ENCODE measurements at regions not wholly inside any gene's neighbourhood (a gene's known extent, or its start where the extent isn't known, plus 50 kb on each side); places are given as distances from the start of the nearest gene placed in this dataset.

DNA sequence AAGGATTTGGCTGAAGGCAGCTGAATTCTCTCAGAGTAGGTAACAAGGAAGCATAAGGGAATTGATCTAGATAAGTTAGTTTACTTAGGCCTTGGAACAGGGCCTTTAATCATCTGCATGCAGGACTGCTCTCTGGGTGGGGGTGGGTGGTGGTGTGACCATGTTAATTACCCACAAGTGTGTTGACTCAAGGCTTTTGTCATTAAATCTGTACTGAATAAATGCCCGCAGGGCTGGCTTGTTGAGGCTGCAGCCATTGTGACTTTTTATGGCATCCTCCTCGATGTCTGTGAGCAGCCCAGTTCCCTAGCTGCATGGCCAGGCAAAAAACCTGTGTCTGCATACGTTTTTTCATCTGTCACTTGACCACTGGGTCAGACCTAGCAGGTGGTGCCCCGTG, 63.5 kb upstream of the ASCC3 start:
- no peak for DNase-seq (ENCODE audit: low spot score)

DNA sequence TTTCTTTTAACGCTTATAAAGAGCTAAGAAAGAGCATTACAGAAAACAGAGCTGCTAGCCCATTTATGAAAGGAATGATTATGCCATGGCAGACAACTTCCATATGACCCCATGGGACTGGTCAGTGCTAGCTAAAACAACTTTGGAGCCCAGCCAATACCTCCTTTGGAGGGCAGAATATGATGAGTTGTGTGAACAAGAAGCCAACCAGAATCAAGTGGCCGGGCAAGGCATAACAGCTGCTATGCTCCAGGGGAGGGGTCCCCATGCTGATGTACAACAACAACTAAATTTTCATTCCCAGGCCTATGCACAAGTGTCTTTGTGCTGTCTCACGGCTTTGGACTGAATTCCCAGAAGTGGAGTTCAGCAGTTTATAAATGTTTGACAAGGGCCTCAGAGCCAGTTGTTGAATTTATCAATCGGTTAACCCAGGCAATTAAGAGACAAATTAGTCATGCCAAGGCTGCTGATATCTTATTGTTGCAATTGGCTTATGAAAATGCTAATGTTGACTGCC, 65.0 kb upstream of the ASCC3 start:
- DNase-seq (ENCODE audit: low spot score) = no peak

- DNase-seq (ENCODE audit: low spot score) = no peak
These were observed 65.6 kb upstream of the ASCC3 start for GRCh38 chr6:100946711-100947110.

DNA sequence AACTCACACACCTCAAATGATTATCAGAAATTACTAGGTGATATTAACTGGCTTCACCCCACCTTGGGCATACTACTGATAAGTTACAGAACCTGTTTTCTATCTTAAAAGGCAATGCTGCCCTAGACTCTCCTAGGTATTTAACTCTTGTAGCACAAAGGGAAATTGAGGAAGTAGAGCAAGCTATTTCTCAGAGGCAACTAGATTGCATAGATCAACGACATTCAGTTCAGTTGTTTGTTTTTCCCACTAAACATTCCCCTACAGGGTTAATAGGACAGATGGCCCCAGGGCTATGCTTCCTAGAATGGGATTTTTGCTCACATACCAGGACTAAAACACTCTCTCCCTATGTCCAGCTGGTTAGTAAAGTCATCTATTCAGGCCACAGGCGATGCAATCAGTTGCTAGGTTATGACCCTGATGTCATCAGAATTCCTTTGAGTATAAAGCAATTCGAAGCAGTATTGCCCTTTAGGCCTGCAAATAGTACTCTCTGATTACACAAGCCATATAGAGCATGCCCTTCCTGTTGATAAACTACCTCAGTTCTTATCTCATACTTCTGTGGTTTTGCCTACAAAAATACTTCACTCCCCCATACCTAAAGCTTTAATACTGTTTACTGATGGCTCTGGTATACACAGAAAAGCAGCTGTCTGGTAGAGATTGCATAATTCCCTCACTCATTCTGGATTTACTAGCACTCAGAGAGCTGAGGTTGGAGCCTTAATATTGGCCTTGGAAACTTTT, 67.4 kb upstream of the ASCC3 start:
- no peak for DNase-seq (ENCODE audit: low spot score)

GRCh38 chr6:100952006-100952405, 70.9 kb upstream of the ASCC3 start:
- no peak for DNase-seq (ENCODE audit: low spot score)

DNA sequence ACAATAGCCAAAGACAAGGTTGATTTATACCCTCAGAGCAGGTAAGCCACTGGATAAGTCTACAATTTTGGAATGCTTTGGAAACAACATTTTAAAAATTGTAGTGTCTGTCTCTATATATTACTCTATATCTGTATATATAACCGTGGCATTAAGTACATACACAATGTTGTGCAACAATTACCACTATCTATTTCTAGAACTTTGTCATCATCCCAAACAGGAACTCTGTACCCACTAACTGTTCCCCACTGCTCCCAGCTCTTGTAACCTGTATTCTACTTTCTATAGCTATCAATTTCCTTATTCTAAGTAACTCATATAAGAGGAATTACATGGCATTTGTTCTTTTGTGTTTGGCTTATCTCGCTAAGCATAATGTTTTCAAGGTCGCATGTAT, 78.2 kb upstream of the ASCC3 start:
- DNase-seq (ENCODE audit: low spot score) = no peak

GRCh38 chr6:100962466-100962865, 81.3 kb upstream of the ASCC3 start:
- no peak for DNase-seq (ENCODE audit: low spot score)

DNA sequence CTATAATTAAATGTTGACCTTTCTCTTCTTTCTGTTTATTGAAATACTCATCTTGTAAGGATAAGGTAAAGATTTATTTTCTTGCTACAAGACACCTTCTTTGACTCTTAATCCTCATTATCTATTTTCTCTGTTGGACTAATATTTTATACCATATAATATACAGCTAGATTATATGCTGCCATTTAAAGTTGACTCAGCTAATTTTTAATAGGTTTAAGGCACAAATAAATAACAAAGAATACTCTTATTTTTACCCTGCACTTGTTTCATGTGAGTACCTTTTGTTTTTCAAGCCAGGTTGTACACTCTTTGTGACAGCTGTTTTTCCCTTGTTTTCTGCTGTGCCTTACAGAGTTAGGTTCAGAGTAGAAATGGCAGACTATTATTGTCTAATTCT, 83.9 kb upstream of the ASCC3 start:
- DNase-seq (ENCODE audit: low spot score) = no peak

DNA sequence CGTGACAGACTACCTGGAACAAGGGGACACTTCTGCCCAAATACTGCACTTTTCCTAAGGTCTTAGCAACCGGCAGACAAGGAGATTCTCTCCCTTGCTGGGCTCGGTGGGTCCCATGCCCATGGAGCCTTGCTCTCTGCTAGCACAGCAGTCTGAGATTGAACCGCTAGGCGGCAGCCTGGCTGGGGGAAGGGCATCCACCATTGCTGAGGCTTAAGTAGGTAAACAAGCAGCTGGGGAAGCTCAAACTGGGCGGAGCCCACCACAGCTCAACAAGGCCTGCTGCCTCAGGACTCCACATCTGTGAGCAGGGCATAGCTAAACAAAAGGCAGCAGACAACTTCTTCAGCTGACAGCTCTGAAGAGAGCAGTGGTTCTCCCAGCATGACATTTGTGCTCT, 87.8 kb upstream of the ASCC3 start:
- DNase-seq (ENCODE audit: low spot score) = no peak

- no peak for DNase-seq (ENCODE audit: low spot score)
These were observed 98.1 kb upstream of the ASCC3 start for GRCh38 chr6:100979267-100979666.

DNA sequence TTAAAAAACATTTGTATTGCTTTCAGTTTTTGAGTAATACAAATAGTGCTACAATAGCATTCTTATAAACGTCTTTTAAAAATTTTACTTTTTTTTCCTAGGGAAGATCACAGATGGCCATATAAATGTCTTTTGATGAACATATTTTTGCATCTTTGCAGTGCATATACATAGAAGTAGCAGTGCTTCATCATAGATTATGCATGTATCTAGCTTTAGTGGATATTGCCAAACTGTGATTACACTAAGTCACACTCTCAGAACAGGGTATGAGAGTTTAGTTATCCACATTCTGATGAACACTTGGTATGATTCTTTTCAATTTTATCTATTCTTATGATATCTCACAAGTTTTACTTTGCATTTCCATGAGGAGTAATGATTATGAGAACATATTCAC, 99.8 kb upstream of the ASCC3 start:
- DNase-seq (ENCODE audit: low spot score) = no peak

DNA sequence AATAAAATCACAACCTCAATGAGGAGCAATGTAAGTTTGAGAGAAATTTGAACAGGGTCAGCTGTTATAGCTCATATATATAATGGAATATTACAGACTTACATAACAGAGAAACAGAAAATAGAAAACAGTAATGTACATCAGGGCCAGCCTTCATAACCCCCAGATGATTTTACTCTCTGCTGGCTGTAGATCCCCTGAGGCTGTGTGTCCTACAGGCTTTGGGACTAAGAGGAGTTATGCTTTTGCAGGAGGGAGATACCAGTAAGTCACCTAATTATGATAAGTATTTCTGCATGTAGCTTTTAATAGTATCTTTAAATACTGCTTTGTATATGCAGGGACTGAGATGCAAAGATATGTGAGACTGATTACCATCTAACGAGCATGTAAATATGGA, 105.8 kb upstream of the ASCC3 start:
- DNase-seq (ENCODE audit: low spot score) = no peak

DNA sequence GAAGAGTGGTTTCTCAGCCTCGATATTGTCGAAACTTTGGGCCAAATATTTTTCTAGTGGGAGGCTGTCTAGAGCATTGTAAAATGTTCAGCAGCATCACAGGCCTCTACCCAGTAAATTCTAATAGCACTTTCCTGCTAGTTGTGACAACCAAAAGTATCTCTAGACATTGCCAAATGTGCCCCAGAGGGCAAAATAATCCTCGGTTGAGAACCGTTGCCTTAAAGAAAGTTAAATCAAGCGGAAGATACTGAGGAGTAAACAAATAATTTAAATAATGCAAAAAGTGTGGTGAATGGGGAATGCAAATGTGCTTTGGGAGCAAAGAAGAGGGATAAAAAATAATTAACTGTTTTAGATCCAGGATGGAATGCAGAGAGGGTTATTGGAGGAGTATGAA, 106.4 kb upstream of the ASCC3 start:
- no peak for DNase-seq (ENCODE audit: low spot score)

GRCh38 chr6:100988391-100988984, 107.4 kb upstream of the ASCC3 start:
- DNase-seq (ENCODE audit: low spot score) = no peak

DNA sequence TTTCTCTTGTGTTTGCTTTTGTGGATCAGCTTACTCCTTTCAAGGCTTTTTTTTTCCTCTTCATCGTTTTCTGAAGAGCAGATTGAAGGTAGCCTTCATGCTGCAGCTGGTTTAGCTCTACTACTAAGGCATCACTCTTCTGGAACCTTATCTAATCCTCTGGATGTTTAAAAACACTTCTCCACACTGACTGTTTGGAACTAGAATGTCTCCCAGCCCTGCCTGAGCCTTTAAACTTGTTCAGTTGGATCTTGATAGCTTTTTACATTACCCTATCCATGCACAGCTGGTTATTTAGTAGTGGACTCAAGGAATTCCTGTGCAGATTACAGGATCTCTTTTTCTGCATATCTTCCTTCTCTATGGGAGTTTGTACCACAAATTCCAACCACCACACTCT, 108.9 kb upstream of the ASCC3 start:
- no peak for DNase-seq (ENCODE audit: low spot score)

GRCh38 chr6:100996409-100996808, 115.3 kb upstream of the ASCC3 start:
- DNase-seq (ENCODE audit: low spot score) = no peak

GRCh38 chr6:100998111-100998510, 117.0 kb upstream of the ASCC3 start:
- no peak for DNase-seq (ENCODE audit: low spot score)

GRCh38 chr6:100999034-100999597, 118.0 kb upstream of the ASCC3 start:
- DNase-seq (ENCODE audit: low spot score) = no peak

DNA sequence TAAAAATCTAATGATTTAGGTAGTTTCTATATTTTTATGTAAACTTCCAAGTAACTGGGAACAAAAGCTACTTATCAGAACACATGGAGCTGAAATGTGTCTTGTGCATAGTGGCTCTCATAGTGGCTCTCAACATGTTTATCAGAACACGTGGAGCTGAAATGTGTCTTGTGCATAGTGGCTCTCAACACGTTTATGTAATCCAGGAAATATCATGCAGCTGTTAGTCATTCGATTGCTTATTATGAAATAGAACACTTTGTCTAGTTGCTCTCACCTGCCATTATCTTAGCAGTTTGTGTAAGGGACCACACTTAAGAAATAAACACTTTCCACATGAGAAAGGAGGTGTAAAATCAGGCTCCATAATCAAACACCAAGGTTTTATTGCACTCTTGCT, 119.2 kb upstream of the ASCC3 start:
- no peak for DNase-seq (ENCODE audit: low spot score)

- no peak for DNase-seq (ENCODE audit: low spot score)
These were observed 119.9 kb upstream of the ASCC3 start for GRCh38 chr6:101001012-101001411.

DNA sequence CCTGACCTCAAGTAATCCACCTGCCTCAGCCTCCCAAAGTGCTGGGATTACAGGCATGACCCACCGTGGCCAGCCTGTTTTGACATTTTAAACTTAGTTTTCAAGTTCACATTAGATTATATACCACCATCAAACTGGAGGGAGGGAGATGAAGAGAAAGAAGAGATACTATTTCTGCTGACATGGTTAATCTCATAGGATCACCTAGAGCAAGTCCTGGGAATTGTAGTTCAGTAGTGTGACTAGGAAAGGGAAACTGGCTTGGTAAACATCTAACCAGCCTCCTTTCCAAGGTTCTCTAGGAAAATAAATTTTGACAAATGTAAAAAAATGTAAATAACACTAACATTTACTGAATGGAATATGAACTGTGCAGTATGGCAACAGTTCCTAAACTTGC, 120.5 kb upstream of the ASCC3 start:
- no peak for DNase-seq (ENCODE audit: low spot score)

DNA sequence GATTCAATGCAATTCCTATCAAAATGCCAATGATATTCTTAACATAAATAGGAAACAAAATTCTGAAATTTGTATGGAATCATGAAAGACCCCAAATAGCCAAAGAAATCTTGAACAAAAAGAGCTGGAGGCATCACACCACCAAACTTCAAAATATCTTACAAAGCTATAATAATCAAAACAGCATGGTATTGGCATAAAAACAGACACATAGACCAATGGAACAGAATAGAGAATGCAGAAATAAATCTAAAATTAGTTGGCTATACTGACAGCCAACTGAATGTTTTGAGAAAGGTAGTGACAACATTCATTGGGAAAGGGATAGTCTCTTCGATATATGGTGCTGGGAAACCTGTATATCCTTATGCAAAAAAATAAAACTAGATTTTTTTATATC, 121.9 kb upstream of the ASCC3 start:
- DNase-seq (ENCODE audit: low spot score) = no peak

GRCh38 chr6:101011186-101011585, 130.1 kb upstream of the ASCC3 start:
- no peak for DNase-seq (ENCODE audit: low spot score)

Measured in Ammon's horn (tissue), 1 donor.